GM12892 (cell line): ENCODE measurements at regions not wholly inside any gene's neighbourhood (a gene's known extent, or its start where the extent isn't known, plus 50 kb on each side); places are given as distances from the start of the nearest gene placed in this dataset.

Source experiments
- POLR2A ChIP-seq: IDR thresholded peaks from 2 replicates; pipeline ENCODE4 v1.6.1; 2011; ENCODE audit warnings: low read depth, low read length, control low read depth
- POLR2AphosphoS5 ChIP-seq: IDR thresholded peaks from 2 replicates; pipeline ENCODE4 v1.6.1; 2011; ENCODE audit warnings: low read depth, low read length, control low read depth
- TAF1 ChIP-seq: IDR thresholded peaks from 2 replicates; pipeline ENCODE4 v1.6.1; 2011; ENCODE audit warnings: low read depth, mild to moderate bottlenecking, control low read depth, low read length, borderline replicate concordance

- TF ChIP-seq TAF1 (no peak), POLR2A (no peak), POLR2AphosphoS5 (no peak)
Measured at GRCh38 chr4:155512817-155513216, 136.1 kb upstream of the MAP9 start.
